SHP77 (cell line): ENCODE measurements at regions not wholly inside any gene's neighbourhood (a gene's known extent, or its start where the extent isn't known, plus 50 kb on each side); places are given as distances from the start of the nearest gene placed in this dataset.

Experiments
- DNase-seq, 2 experiments: peaks; one replicate each; lab custom pipeline; 2025; lab: John Stamatoyannopoulos, UW

DNA sequence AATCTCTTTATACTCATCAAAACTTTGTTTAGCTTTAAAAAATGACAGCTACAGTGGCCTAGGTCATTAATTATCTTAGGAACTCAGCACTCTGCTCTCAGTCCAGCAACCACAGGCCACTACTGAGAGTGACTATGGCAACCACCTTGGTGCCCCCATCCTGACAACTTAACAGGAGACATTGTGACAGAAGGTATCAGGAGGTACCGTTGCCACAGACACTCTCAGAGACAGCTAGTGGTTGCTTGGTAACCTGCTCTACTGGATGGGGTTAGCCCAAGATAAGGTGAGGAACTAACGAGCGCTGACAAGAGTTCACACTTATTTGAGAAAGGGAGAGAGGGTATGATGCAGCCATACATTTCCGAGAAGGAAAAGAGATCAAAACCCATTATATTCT, 76.1 kb upstream of the TFAP2D start:
- no peak for DNase-seq

DNA sequence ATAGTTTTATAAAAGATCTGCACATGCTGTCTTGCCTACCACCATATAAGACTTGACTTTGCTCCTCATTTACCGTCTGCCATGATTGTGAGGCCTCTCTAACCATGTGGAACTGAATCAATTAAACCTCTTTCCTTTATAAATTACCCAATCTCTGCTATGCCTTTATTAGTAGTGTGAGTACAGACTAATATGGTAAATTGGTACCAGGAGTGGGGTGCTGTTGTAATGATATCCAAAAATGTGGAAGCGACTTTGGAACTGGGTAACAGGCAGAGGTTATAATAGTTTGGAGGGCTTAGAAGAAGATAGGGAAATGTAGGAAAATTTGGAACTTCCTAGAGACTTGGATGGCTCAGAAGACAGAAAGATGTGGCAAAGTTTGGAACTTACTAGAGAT, 64.2 kb upstream of the TFAP2D start:
- no peak for DNase-seq

DNA sequence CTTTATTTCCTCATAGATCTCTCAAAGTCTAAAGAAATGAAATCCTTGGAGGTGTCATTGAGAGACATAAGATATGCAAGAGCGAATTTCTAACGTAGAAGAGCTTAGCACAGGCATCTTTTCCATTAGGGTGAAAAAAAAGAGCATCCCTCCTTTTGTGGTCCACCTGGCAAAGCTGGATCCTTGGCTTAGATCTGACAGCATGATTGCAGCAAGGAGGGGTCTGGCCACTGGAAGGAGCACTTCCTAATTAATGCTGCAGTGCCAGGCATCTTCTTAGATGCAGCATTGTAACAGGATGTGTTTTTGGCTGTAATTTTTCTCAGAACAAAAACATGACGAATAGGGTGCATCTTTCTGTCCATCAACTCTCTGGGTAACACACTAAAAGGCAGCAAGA, 60.1 kb upstream of the TFAP2D start:
- no peak for DNase-seq

DNA sequence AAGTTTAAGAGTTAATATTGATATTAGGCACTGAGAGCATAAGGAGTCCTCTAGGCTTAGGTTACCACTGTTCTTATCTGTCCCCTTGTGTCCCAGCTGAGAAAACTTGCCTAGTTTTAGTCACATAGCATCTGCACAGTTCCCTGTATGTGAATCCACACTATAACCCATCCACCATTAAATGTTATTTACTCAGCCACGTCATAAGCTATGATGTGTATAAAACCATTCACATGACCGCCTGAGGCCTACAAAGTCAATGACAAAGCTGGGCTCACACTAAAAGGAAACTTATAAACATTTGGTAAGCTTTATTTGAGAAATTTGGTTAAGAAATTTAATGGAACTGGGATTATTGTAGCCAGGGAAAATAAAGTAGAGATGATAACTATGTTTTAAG, 59.2 kb upstream of the TFAP2D start:
- DNase-seq: peak in 1 of 2 experiments; percentile 0

DNA sequence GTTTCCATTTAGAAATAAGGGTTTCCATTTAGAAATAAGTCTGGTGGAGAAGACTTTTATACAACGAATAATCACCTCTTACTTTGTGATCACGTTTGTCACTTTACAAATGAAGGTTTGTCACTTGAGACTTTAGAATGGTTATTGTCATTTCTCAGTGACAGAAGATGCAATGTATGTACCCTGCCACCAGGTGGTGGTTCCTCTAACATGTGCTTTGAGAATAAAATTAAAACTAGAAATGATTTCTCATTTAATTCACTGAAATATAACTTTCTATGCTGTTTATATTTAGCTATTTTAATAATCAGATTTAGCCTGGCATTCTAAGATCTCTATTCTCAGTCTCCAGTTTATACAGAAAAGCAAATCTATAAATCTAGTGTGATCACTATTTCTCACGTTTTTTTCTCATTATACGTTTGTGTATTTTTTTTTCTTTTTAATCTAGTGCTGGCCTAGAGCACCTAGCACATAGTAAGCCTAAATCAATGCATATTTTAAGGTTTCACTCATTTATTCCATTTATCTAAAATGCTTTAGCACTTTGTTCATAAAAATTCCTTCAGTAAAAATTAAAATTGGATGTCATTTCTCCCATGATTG, 57.4 kb upstream of the TFAP2D start:
- DNase-seq: peak in 1 of 2 experiments; percentile 10

DNA sequence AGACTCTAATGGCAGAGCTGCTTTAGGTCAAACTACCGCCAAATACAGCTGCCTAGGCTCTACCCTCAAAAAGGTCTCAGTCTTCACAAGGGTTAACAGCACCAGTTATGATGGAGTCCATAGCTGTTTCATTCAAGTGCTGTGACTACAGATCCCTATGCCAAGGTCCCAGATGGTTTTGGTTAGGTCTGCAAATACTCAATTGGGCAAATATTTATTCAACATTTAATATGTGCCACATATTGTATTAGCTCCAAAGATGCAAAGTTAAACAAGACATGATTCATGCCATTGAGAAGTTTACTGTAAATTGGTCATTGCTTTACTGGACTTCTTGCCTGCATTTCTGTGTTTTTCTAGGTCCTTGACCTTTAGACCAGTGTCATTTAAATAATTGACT, 55.8 kb upstream of the TFAP2D start:
- peak; percentile 79 to 90 for DNase-seq

DNA sequence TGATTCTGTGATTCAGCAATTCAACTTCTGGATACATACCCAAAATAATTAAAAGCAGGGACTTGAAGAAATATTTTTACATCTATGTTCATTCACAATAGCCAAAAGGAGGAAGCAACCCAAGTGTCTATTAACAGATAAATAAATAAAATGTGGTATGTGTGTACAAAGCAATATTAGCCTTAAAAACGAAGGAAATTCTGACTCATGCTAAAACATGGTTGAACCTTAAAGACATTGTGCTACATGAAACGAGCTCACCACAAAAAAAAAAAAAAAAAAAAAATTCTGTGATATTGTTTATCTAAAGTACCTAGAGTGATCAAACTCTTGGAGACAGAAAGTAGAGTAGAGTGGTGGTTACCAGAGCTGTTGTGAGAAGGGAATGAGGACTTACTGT, 54.8 kb upstream of the TFAP2D start:
- DNase-seq: no peak

DNA sequence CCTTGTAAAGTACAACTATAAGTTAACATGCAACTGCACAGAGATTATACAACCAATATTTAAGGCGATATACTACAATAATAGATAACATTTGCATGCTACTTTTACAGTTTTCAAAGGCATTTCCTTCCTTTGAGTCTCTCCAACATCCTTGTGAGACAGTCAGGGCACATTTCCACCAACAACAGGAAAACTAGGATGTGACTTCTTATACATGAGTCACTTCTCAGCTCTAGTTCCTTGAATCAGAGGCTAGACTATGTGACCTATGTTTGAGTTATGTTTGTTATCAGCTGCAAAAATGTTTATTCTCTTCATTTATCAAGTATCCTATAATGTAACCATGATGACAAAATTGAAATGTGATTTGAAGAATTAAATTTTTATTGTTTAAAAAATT, 51.7 kb upstream of the TFAP2D start:
- no peak for DNase-seq
